Testis (tissue), 2 donors: ENCODE measurements at regions not wholly inside any gene's neighbourhood (a gene's known extent, or its start where the extent isn't known, plus 50 kb on each side); places are given as distances from the start of the nearest gene placed in this dataset.

ENCODE experiments used
- POLR2A ChIP-seq: fragments of 450-650 bp; IDR thresholded peaks from one replicate; pipeline ENCODE4 v1.6.1; 2017; ENCODE audit warnings: antibody characterized with exemption, mild to moderate bottlenecking, moderate library complexity
- TF ChIP-seq, protein P1 (sequence below), 3 experiments: fragments of 450-650 bp in 2 of 3; fragments of 200-600 bp in 1 of 3; sonication (generic) in 1 of 3; IDR thresholded peaks; one replicate each; pipeline ENCODE4 v1.5.1; 2016 to 2019; ENCODE audit warnings: antibody characterized with exemption in 3 of 3, mild to moderate bottlenecking in 2 of 3, moderate library complexity in 1 of 3

GRCh38 chr5:130295235-130295634 is 391.0 kb downstream of the CHSY3 start:
- TF ChIP-seq, protein P1, sequence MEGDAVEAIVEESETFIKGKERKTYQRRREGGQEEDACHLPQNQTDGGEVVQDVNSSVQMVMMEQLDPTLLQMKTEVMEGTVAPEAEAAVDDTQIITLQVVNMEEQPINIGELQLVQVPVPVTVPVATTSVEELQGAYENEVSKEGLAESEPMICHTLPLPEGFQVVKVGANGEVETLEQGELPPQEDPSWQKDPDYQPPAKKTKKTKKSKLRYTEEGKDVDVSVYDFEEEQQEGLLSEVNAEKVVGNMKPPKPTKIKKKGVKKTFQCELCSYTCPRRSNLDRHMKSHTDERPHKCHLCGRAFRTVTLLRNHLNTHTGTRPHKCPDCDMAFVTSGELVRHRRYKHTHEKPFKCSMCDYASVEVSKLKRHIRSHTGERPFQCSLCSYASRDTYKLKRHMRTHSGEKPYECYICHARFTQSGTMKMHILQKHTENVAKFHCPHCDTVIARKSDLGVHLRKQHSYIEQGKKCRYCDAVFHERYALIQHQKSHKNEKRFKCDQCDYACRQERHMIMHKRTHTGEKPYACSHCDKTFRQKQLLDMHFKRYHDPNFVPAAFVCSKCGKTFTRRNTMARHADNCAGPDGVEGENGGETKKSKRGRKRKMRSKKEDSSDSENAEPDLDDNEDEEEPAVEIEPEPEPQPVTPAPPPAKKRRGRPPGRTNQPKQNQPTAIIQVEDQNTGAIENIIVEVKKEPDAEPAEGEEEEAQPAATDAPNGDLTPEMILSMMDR (IDR thresholded peaks at IDR 0.05), result no peak
- TF ChIP-seq POLR2A, result no peak
